ENCODE measurements at regions not wholly inside any gene's neighbourhood (a gene's known extent, or its start where the extent isn't known, plus 50 kb on each side); places are given as distances from the start of the nearest gene placed in this dataset.

GRCh38 chr3:40886660-40887425 is 312.5 kb upstream of the CTNNB1 start:
- Histone ChIP-seq H3K9ac (ENCODE audit: low read length) (no peak overlapping the region), H3K4me1 (ENCODE audit: insufficient read depth, low read length) (no peaks in the 10 kb centered on the region), H4K20me1 (ENCODE audit: insufficient read depth, low read length) (no peaks in the 10 kb centered on the region), H3K4me2 (ENCODE audit: low read length) (no peak overlapping the region), H3K27me3 (ENCODE audit: insufficient read depth, low read length) (no peaks in the 10 kb centered on the region), H3K4me3 (ENCODE audit: insufficient read depth, low read depth, low read length) (no peak overlapping the region), H3K27ac (ENCODE audit: low read depth, low read length) (no peak overlapping the region), H2AFZ (ENCODE audit: low read depth, low read length) (no peak overlapping the region), H3K9me3 (ENCODE audit: insufficient read depth, low read depth, low read length) (no peaks in the 10 kb centered on the region), H3K79me2 (ENCODE audit: insufficient read depth, low read length) (no peaks in the 10 kb centered on the region), H3K36me3 (ENCODE audit: insufficient read depth, low read length) (no peaks in the 10 kb centered on the region)
- H3K9me3 Mint-ChIP-seq (ENCODE audit: unreplicated experiment), result no peaks in the 10 kb centered on the region
- TF ChIP-seq, protein P1, sequence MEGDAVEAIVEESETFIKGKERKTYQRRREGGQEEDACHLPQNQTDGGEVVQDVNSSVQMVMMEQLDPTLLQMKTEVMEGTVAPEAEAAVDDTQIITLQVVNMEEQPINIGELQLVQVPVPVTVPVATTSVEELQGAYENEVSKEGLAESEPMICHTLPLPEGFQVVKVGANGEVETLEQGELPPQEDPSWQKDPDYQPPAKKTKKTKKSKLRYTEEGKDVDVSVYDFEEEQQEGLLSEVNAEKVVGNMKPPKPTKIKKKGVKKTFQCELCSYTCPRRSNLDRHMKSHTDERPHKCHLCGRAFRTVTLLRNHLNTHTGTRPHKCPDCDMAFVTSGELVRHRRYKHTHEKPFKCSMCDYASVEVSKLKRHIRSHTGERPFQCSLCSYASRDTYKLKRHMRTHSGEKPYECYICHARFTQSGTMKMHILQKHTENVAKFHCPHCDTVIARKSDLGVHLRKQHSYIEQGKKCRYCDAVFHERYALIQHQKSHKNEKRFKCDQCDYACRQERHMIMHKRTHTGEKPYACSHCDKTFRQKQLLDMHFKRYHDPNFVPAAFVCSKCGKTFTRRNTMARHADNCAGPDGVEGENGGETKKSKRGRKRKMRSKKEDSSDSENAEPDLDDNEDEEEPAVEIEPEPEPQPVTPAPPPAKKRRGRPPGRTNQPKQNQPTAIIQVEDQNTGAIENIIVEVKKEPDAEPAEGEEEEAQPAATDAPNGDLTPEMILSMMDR (IDR thresholded peaks at IDR 0.05; ENCODE audit: insufficient read depth, low read depth, low read length), result no peak
- no peak for TF ChIP-seq EZH2 (IDR thresholded peaks at IDR 0.05; ENCODE audit: insufficient read depth, low read length)
- peaks cover 2% of the 10 kb centered on the region for H3K36me3 Mint-ChIP-seq (ENCODE audit: low read depth, unreplicated experiment)
- peaks cover 3% of the 10 kb centered on the region for H3K4me1 Mint-ChIP-seq (ENCODE audit: low read depth, unreplicated experiment)
- FAIRE-seq (no peak), DNase-seq (ENCODE audit: low read depth) (no peak)
- H3K4me3 Mint-ChIP-seq (ENCODE audit: unreplicated experiment), result no peak overlapping the region
- H3K27me3 Mint-ChIP-seq (ENCODE audit: low read depth, unreplicated experiment), result peaks cover 17% of the 10 kb centered on the region
- no peak overlapping the region for H3K27ac Mint-ChIP-seq (ENCODE audit: unreplicated experiment)

- Histone ChIP-seq H2AFZ (ENCODE audit: low read depth, low read length) (no peak overlapping the region), H3K36me3 (ENCODE audit: insufficient read depth, low read length) (no peaks in the 10 kb centered on the region), H3K27me3 (ENCODE audit: insufficient read depth, low read length) (no peaks in the 10 kb centered on the region), H3K9me3 (ENCODE audit: insufficient read depth, low read depth, low read length) (no peaks in the 10 kb centered on the region), H3K4me1 (ENCODE audit: insufficient read depth, low read length) (no peaks in the 10 kb centered on the region), H3K79me2 (ENCODE audit: insufficient read depth, low read length) (no peaks in the 10 kb centered on the region), H3K27ac (ENCODE audit: low read depth, low read length) (no peak overlapping the region), H3K4me3 (ENCODE audit: insufficient read depth, low read depth, low read length) (no peak overlapping the region), H3K4me2 (ENCODE audit: low read length) (no peak overlapping the region), H4K20me1 (ENCODE audit: insufficient read depth, low read length) (no peaks in the 10 kb centered on the region), H3K9ac (ENCODE audit: low read length) (no peak overlapping the region)
- no peak for DNase-seq (ENCODE audit: low read depth)
- H3K36me3 Mint-ChIP-seq (ENCODE audit: low read depth, unreplicated experiment), result peaks cover 2% of the 10 kb centered on the region
- H3K27me3 Mint-ChIP-seq (ENCODE audit: low read depth, unreplicated experiment), result peaks cover 12% of the 10 kb centered on the region
- no peak for FAIRE-seq
- H3K4me1 Mint-ChIP-seq (ENCODE audit: low read depth, unreplicated experiment), result no peaks in the 10 kb centered on the region
- no peaks in the 10 kb centered on the region for H3K9me3 Mint-ChIP-seq (ENCODE audit: unreplicated experiment)
- no peak overlapping the region for H3K27ac Mint-ChIP-seq (ENCODE audit: unreplicated experiment)
- no peak overlapping the region for H3K4me3 Mint-ChIP-seq (ENCODE audit: unreplicated experiment)
- TF ChIP-seq, protein P1 (IDR thresholded peaks at IDR 0.05; ENCODE audit: insufficient read depth, low read depth, low read length), result no peak
- TF ChIP-seq EZH2 (IDR thresholded peaks at IDR 0.05; ENCODE audit: insufficient read depth, low read length), result no peak
Measured at GRCh38 chr3:40891186-40891585, 308.1 kb upstream of the CTNNB1 start.

DNA sequence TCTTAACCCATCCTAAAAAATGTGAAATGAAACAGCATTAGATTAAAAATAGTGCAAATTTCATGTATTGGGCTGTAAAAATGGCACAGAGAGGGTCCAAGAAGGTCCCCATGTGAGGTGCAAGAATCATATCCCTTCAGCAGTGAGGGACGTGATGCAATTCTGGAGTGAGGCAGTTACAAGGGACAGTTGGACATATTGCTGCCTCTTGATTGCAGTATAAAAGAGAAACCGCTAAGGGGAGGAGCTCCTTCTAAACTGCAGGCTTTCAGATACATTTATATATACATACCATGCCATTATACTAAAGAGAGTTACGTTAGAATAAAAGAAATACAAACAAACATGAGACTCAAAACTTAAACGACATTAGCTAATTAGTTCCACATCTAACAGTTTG is 304.2 kb upstream of the CTNNB1 start:
- Histone ChIP-seq H3K36me3 (ENCODE audit: insufficient read depth, low read length) (no peaks in the 10 kb centered on the region), H3K9me3 (ENCODE audit: insufficient read depth, low read depth, low read length) (no peaks in the 10 kb centered on the region), H3K9ac (ENCODE audit: low read length) (no peak overlapping the region), H3K4me1 (ENCODE audit: insufficient read depth, low read length) (peaks cover 6% of the 10 kb centered on the region), H3K4me2 (ENCODE audit: low read length) (no peak overlapping the region), H3K4me3 (ENCODE audit: insufficient read depth, low read depth, low read length) (no peak overlapping the region), H3K79me2 (ENCODE audit: insufficient read depth, low read length) (no peaks in the 10 kb centered on the region), H3K27me3 (ENCODE audit: insufficient read depth, low read length) (no peaks in the 10 kb centered on the region), H2AFZ (ENCODE audit: low read depth, low read length) (no peak overlapping the region), H4K20me1 (ENCODE audit: insufficient read depth, low read length) (no peaks in the 10 kb centered on the region), H3K27ac (ENCODE audit: low read depth, low read length) (no peak overlapping the region)
- peaks cover 10% of the 10 kb centered on the region for H3K4me1 Mint-ChIP-seq (ENCODE audit: low read depth, unreplicated experiment)
- no peak for TF ChIP-seq EZH2 (IDR thresholded peaks at IDR 0.05; ENCODE audit: insufficient read depth, low read length)
- TF ChIP-seq, protein P1 (IDR thresholded peaks at IDR 0.05; ENCODE audit: insufficient read depth, low read depth, low read length), result no peak
- no peak overlapping the region for H3K27ac Mint-ChIP-seq (ENCODE audit: unreplicated experiment)
- peaks cover 2% of the 10 kb centered on the region for H3K36me3 Mint-ChIP-seq (ENCODE audit: low read depth, unreplicated experiment)
- H3K9me3 Mint-ChIP-seq (ENCODE audit: unreplicated experiment), result no peaks in the 10 kb centered on the region
- H3K4me3 Mint-ChIP-seq (ENCODE audit: unreplicated experiment), result no peak overlapping the region
- H3K27me3 Mint-ChIP-seq (ENCODE audit: low read depth, unreplicated experiment), result peaks cover 7% of the 10 kb centered on the region
- DNase-seq (ENCODE audit: low read depth), result no peak
- no peak for FAIRE-seq
